Neural cell (in vitro differentiated cells): ENCODE measurements at regions not wholly inside any gene's neighbourhood (a gene's known extent, or its start where the extent isn't known, plus 50 kb on each side); places are given as distances from the start of the nearest gene placed in this dataset.

Experiments
- EZH2 ChIP-seq: fragments of 200-600, 300-800 bp; shearing (Covaris generic), sonication (generic); IDR thresholded peaks from 2 replicates; pipeline ENCODE4 v1.6.1; 2014; ENCODE audit warnings: antibody characterized with exemption, low read length, borderline replicate concordance, mild to moderate bottlenecking; ENCODE audit not compliant: insufficient read depth, poor library complexity, severe bottlenecking
- MXI1 ChIP-seq: fragments of 450-650 bp; conservative IDR thresholded peaks from 2 replicates; pipeline ENCODE4 v1.6.1; 2014; ENCODE audit warnings: antibody characterized with exemption, mild to moderate bottlenecking; ENCODE audit not compliant: poor library complexity, severe bottlenecking
- POLR2AphosphoS5 ChIP-seq: IDR thresholded peaks from 2 replicates; pipeline ENCODE4 v1.6.1; 2012
- RAD21 ChIP-seq: fragments of 450-650 bp; conservative IDR thresholded peaks from 2 replicates; pipeline ENCODE4 v1.6.1; 2014; ENCODE audit warnings: antibody characterized with exemption, mild to moderate bottlenecking, moderate library complexity
- SMC3 ChIP-seq: fragments of 450-650 bp; conservative IDR thresholded peaks from 2 replicates; pipeline ENCODE4 v1.6.1; 2014; ENCODE audit warnings: antibody characterized with exemption, mild to moderate bottlenecking, moderate library complexity; ENCODE audit not compliant: poor library complexity
- TAF1 ChIP-seq: IDR thresholded peaks from 2 replicates; pipeline ENCODE4 v1.6.1; 2012; ENCODE audit warnings: low read depth
- TF ChIP-seq, protein P1 (sequence below): fragments of 450-650 bp; IDR thresholded peaks from 2 replicates; pipeline ENCODE4 v1.5.1; 2014; ENCODE audit warnings: antibody characterized with exemption, mild to moderate bottlenecking, moderate library complexity; ENCODE audit not compliant: poor library complexity, severe bottlenecking
- TF ChIP-seq, protein P2 (sequence below): IDR thresholded peaks from 2 replicates; pipeline ENCODE4 v1.6.1; 2012; ENCODE audit warnings: borderline replicate concordance

DNA sequence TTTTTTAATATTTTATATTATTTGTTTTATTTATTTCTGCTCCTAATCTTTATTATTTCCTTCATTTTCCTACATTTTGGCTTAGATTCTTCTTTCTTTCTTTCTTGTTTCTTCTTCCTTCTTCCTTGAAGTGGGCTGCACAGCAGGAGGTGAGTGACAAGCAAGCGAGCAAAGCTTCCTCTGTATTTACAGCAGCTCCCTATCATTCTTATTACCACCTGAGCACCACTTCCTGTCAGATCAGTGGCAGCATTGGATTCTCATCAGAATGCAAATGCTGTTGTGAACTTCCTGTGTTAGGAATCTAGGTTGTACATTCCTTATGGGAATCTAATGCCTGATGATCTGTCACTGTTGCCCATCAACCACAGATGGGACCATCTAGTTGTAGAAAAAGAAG is 784.9 kb upstream of the LUZP2 start:
- TF ChIP-seq RAD21 (no peak), POLR2AphosphoS5 (no peak), EZH2 (no peak), SMC3 (no peak), TAF1 (no peak), MXI1 (no peak)
- TF ChIP-seq, protein P1, sequence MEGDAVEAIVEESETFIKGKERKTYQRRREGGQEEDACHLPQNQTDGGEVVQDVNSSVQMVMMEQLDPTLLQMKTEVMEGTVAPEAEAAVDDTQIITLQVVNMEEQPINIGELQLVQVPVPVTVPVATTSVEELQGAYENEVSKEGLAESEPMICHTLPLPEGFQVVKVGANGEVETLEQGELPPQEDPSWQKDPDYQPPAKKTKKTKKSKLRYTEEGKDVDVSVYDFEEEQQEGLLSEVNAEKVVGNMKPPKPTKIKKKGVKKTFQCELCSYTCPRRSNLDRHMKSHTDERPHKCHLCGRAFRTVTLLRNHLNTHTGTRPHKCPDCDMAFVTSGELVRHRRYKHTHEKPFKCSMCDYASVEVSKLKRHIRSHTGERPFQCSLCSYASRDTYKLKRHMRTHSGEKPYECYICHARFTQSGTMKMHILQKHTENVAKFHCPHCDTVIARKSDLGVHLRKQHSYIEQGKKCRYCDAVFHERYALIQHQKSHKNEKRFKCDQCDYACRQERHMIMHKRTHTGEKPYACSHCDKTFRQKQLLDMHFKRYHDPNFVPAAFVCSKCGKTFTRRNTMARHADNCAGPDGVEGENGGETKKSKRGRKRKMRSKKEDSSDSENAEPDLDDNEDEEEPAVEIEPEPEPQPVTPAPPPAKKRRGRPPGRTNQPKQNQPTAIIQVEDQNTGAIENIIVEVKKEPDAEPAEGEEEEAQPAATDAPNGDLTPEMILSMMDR = no peak
- TF ChIP-seq, protein P2, sequence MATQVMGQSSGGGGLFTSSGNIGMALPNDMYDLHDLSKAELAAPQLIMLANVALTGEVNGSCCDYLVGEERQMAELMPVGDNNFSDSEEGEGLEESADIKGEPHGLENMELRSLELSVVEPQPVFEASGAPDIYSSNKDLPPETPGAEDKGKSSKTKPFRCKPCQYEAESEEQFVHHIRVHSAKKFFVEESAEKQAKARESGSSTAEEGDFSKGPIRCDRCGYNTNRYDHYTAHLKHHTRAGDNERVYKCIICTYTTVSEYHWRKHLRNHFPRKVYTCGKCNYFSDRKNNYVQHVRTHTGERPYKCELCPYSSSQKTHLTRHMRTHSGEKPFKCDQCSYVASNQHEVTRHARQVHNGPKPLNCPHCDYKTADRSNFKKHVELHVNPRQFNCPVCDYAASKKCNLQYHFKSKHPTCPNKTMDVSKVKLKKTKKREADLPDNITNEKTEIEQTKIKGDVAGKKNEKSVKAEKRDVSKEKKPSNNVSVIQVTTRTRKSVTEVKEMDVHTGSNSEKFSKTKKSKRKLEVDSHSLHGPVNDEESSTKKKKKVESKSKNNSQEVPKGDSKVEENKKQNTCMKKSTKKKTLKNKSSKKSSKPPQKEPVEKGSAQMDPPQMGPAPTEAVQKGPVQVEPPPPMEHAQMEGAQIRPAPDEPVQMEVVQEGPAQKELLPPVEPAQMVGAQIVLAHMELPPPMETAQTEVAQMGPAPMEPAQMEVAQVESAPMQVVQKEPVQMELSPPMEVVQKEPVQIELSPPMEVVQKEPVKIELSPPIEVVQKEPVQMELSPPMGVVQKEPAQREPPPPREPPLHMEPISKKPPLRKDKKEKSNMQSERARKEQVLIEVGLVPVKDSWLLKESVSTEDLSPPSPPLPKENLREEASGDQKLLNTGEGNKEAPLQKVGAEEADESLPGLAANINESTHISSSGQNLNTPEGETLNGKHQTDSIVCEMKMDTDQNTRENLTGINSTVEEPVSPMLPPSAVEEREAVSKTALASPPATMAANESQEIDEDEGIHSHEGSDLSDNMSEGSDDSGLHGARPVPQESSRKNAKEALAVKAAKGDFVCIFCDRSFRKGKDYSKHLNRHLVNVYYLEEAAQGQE = no peak
